ENCODE measurements at regions not wholly inside any gene's neighbourhood (a gene's known extent, or its start where the extent isn't known, plus 50 kb on each side); places are given as distances from the start of the nearest gene placed in this dataset.

GRCh38 chr4:10272511-10272910, 155.9 kb upstream of the WDR1 start:
- H3K27me3 ChIP-seq: no peaks in the 10 kb centered on the region
- H3K27ac ChIP-seq: no peak overlapping the region
- intact Hi-C loops (cut with DNase I): no loop called here
- no peaks in the 10 kb centered on the region for H3K9me3 ChIP-seq
- H3K4me1 ChIP-seq (ENCODE audit: insufficient read depth): no peaks in the 10 kb centered on the region
- DNase-seq: no peak
- TF ChIP-seq EP300 (IDR thresholded peaks at IDR 0.05): no peak
- TF ChIP-seq, protein P1, sequence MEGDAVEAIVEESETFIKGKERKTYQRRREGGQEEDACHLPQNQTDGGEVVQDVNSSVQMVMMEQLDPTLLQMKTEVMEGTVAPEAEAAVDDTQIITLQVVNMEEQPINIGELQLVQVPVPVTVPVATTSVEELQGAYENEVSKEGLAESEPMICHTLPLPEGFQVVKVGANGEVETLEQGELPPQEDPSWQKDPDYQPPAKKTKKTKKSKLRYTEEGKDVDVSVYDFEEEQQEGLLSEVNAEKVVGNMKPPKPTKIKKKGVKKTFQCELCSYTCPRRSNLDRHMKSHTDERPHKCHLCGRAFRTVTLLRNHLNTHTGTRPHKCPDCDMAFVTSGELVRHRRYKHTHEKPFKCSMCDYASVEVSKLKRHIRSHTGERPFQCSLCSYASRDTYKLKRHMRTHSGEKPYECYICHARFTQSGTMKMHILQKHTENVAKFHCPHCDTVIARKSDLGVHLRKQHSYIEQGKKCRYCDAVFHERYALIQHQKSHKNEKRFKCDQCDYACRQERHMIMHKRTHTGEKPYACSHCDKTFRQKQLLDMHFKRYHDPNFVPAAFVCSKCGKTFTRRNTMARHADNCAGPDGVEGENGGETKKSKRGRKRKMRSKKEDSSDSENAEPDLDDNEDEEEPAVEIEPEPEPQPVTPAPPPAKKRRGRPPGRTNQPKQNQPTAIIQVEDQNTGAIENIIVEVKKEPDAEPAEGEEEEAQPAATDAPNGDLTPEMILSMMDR (IDR thresholded peaks at IDR 0.05): no peak
- TF ChIP-seq POLR2A (IDR thresholded peaks at IDR 0.05): no peak
- no peaks in the 10 kb centered on the region for H3K36me3 ChIP-seq
- H3K4me3 ChIP-seq: no peak overlapping the region
- 67 to 73% (median 72%) methylated on average over 5 of the region's 5 CpGs for WGBS, 3 donors

DNA sequence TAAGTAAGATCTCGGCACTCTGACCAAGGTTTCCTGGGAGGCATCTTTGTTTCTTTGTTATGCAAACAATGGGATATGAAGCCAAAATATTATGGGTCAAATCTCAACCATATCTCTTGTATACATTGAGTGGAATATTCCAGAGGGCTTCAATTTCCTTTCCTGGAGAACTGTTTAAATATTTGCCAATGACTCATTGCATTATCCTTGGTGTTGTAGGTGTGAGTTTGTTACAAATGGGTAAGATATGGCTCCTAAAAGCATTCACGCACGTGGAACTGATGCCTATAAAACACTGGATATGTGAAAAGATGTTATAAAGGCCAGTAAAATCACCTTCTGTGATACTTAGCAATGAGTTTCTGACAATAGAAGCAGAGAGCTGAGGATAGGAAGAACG, 150.5 kb upstream of the WDR1 start:
- intact Hi-C loops (cut with DNase I): no loop called here
- WGBS, 3 donors: 46 to 71% (median 55%) methylated on average over 4 of the region's 4 CpGs
- no peak for DNase-seq
- H3K9me3 ChIP-seq: no peaks in the 10 kb centered on the region
- H3K36me3 ChIP-seq: no peaks in the 10 kb centered on the region
- no peak overlapping the region for H3K4me3 ChIP-seq
- H3K27ac ChIP-seq: no peak overlapping the region
- no peaks in the 10 kb centered on the region for H3K4me1 ChIP-seq (ENCODE audit: insufficient read depth)
- no peaks in the 10 kb centered on the region for H3K27me3 ChIP-seq
- TF ChIP-seq, protein P1 (IDR thresholded peaks at IDR 0.05): no peak
- TF ChIP-seq POLR2A (IDR thresholded peaks at IDR 0.05) (no peak), EP300 (IDR thresholded peaks at IDR 0.05) (no peak)

DNA sequence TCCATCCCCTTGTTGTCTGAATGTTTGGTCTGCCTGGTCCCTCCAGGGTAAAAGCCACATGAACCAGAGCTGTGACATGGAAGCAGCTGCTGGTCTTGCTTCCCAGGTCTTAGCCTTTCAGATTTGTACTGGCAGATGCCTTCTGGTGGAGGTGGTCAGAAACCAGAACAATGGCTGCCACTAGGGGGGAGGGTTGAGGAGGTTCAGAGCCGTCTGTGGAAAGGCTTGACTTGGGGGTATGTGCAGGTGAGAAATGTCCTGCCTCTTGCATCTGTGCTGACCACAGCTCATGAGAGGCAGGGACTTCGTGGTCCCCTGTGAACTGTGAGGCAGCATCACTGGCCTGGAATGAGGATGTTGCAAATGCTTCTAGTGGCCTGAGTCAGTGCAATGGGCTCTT, 144.2 kb upstream of the WDR1 start:
- DNase-seq: no peak
- intact Hi-C loops (cut with DNase I): no loop called here
- H3K27me3 ChIP-seq: no peaks in the 10 kb centered on the region
- 44 to 53% (median 46%) methylated on average over 2 of the region's 2 CpGs for WGBS, 3 donors
- H3K36me3 ChIP-seq: no peaks in the 10 kb centered on the region
- no peaks in the 10 kb centered on the region for H3K9me3 ChIP-seq
- H3K27ac ChIP-seq: no peak overlapping the region
- no peaks in the 10 kb centered on the region for H3K4me1 ChIP-seq (ENCODE audit: insufficient read depth)
- no peak overlapping the region for H3K4me3 ChIP-seq
- no peak for TF ChIP-seq POLR2A (IDR thresholded peaks at IDR 0.05)
- no peak for TF ChIP-seq EP300 (IDR thresholded peaks at IDR 0.05)
- TF ChIP-seq, protein P1 (IDR thresholded peaks at IDR 0.05): no peak

- Histone ChIP-seq H3K4me1 (ENCODE audit: insufficient read depth) (no peaks in the 10 kb centered on the region), H3K9me3 (no peaks in the 10 kb centered on the region), H3K27ac (no peak overlapping the region), H3K27me3 (no peaks in the 10 kb centered on the region), H3K4me3 (no peak overlapping the region), H3K36me3 (no peaks in the 10 kb centered on the region)
- 74 to 89% (median 74%) methylated on average over 2 of the region's 2 CpGs for WGBS, 3 donors
- DNase-seq: no peak
- TF ChIP-seq, protein P1 (IDR thresholded peaks at IDR 0.05): no peak
- TF ChIP-seq EP300 (IDR thresholded peaks at IDR 0.05): no peak
- no peak for TF ChIP-seq POLR2A (IDR thresholded peaks at IDR 0.05)
- intact Hi-C loops (cut with DNase I): no loop called here
Measured at GRCh38 chr4:10259976-10260375, 143.4 kb upstream of the WDR1 start.

- TF ChIP-seq, protein P1 (IDR thresholded peaks at IDR 0.05): no peak
- no peak for TF ChIP-seq EP300 (IDR thresholded peaks at IDR 0.05)
- TF ChIP-seq POLR2A (IDR thresholded peaks at IDR 0.05): no peak
- no peaks in the 10 kb centered on the region for H3K9me3 ChIP-seq
- DNase-seq: no peak
- no peaks in the 10 kb centered on the region for H3K4me1 ChIP-seq (ENCODE audit: insufficient read depth)
- no peaks in the 10 kb centered on the region for H3K36me3 ChIP-seq
- no peak overlapping the region for H3K27ac ChIP-seq
- no peak overlapping the region for H3K4me3 ChIP-seq
- H3K27me3 ChIP-seq: no peaks in the 10 kb centered on the region
- intact Hi-C loops (cut with DNase I): no loop called here
- 46 to 62% (median 48%) methylated on average over 3 of the region's 3 CpGs for WGBS, 3 donors
Measured at GRCh38 chr4:10256203-10256602, 139.6 kb upstream of the WDR1 start.

Measured in ovary (tissue), 7 donors.